ENCODE measurements at regions not wholly inside any gene's neighbourhood (a gene's known extent, or its start where the extent isn't known, plus 50 kb on each side); places are given as distances from the start of the nearest gene placed in this dataset.

GRCh38 chr7:79868010-79868409, 266.6 kb upstream of the GNAI1 start:
- Histone ChIP-seq H3K4me1 (ENCODE audit: control extremely low read depth in 1 of 4, control insufficient read depth in 4 of 4, insufficient read depth in 4 of 4, low read length in 3 of 4) (peaks cover 0 to 3% (median 0%) of the 10 kb centered on the region in 4 experiments), H3K27ac (ENCODE audit: insufficient read depth in 1 of 2, low read depth in 1 of 2, low read length in 2 of 2, poor library complexity in 1 of 2, severe bottlenecking in 2 of 2) (no peak overlapping the region), H3K4me3 (ENCODE audit: control insufficient read depth in 1 of 7, extremely low read depth in 1 of 7, insufficient read depth in 4 of 7, low read depth in 2 of 7, low read length in 6 of 7) (peak overlapping the region in 1 of 7 experiments; percentile 45), H3K27me3 (replicated peaks in 2 of 5; ENCODE audit: control insufficient read depth in 4 of 5, insufficient read depth in 5 of 5, low read length in 4 of 5) (no peaks in the 10 kb centered on the region), H3K36me3 (ENCODE audit: control insufficient read depth in 4 of 4, insufficient read depth in 4 of 4, low read length in 3 of 4) (no peaks in the 10 kb centered on the region), H3K9me3 (ENCODE audit: control extremely low read depth in 1 of 5, control insufficient read depth in 4 of 5, insufficient read depth in 2 of 5, low read depth in 1 of 5, low read length in 4 of 5) (no peaks in the 10 kb centered on the region)
- WGBS (ENCODE audit: insufficient coverage): no CpG with 5 or more reads among the region's 3 CpGs
- ChIA-PET POLR2A (no interaction called here), CTCF (no interaction called here)
- DNase-seq: peak in 2 of 3 donors; percentile 5 to 10

GRCh38 chr7:79862447-79863210, 272.0 kb upstream of the GNAI1 start:
- CTCF ChIA-PET: no interaction called here
- Histone ChIP-seq H3K4me3 (ENCODE audit: control insufficient read depth in 1 of 7, extremely low read depth in 1 of 7, insufficient read depth in 4 of 7, low read depth in 2 of 7, low read length in 6 of 7) (no peak overlapping the region), H3K27me3 (replicated peaks in 2 of 5; ENCODE audit: control insufficient read depth in 4 of 5, insufficient read depth in 5 of 5, low read length in 4 of 5) (no peaks in the 10 kb centered on the region), H3K27ac (ENCODE audit: insufficient read depth in 1 of 2, low read depth in 1 of 2, low read length in 2 of 2, poor library complexity in 1 of 2, severe bottlenecking in 2 of 2) (no peak overlapping the region), H3K36me3 (ENCODE audit: control insufficient read depth in 4 of 4, insufficient read depth in 4 of 4, low read length in 3 of 4) (no peaks in the 10 kb centered on the region), H3K4me1 (ENCODE audit: control extremely low read depth in 1 of 4, control insufficient read depth in 4 of 4, insufficient read depth in 4 of 4, low read length in 3 of 4) (no peaks in the 10 kb centered on the region), H3K9me3 (ENCODE audit: control extremely low read depth in 1 of 5, control insufficient read depth in 4 of 5, insufficient read depth in 2 of 5, low read depth in 1 of 5, low read length in 4 of 5) (no peaks in the 10 kb centered on the region)
- no CpG with 5 or more reads among the region's 5 CpGs for WGBS (ENCODE audit: insufficient coverage)
- no peak for DNase-seq
- POLR2A ChIA-PET: no interaction called here

GRCh38 chr7:79855172-79855571, 279.5 kb upstream of the GNAI1 start:
- Histone ChIP-seq H3K27ac (ENCODE audit: insufficient read depth in 1 of 2, low read depth in 1 of 2, low read length in 2 of 2, poor library complexity in 1 of 2, severe bottlenecking in 2 of 2) (no peak overlapping the region), H3K4me3 (ENCODE audit: control insufficient read depth in 1 of 7, extremely low read depth in 1 of 7, insufficient read depth in 4 of 7, low read depth in 2 of 7, low read length in 6 of 7) (no peak overlapping the region), H3K27me3 (replicated peaks in 2 of 5; ENCODE audit: control insufficient read depth in 4 of 5, insufficient read depth in 5 of 5, low read length in 4 of 5) (no peaks in the 10 kb centered on the region), H3K4me1 (ENCODE audit: control extremely low read depth in 1 of 4, control insufficient read depth in 4 of 4, insufficient read depth in 4 of 4, low read length in 3 of 4) (no peaks in the 10 kb centered on the region), H3K9me3 (ENCODE audit: control extremely low read depth in 1 of 5, control insufficient read depth in 4 of 5, insufficient read depth in 2 of 5, low read depth in 1 of 5, low read length in 4 of 5) (no peaks in the 10 kb centered on the region), H3K36me3 (ENCODE audit: control insufficient read depth in 4 of 4, insufficient read depth in 4 of 4, low read length in 3 of 4) (no peaks in the 10 kb centered on the region)
- no peak for DNase-seq
- CTCF ChIA-PET: no interaction called here
- no CpG with 5 or more reads among the region's 1 CpG for WGBS (ENCODE audit: insufficient coverage)
- POLR2A ChIA-PET: no interaction called here

- Histone ChIP-seq H3K4me3 (ENCODE audit: control insufficient read depth in 1 of 7, extremely low read depth in 1 of 7, insufficient read depth in 4 of 7, low read depth in 2 of 7, low read length in 6 of 7) (no peak overlapping the region), H3K4me1 (ENCODE audit: control extremely low read depth in 1 of 4, control insufficient read depth in 4 of 4, insufficient read depth in 4 of 4, low read length in 3 of 4) (no peaks in the 10 kb centered on the region), H3K27ac (ENCODE audit: insufficient read depth in 1 of 2, low read depth in 1 of 2, low read length in 2 of 2, poor library complexity in 1 of 2, severe bottlenecking in 2 of 2) (no peak overlapping the region), H3K27me3 (replicated peaks in 2 of 5; ENCODE audit: control insufficient read depth in 4 of 5, insufficient read depth in 5 of 5, low read length in 4 of 5) (no peaks in the 10 kb centered on the region), H3K36me3 (ENCODE audit: control insufficient read depth in 4 of 4, insufficient read depth in 4 of 4, low read length in 3 of 4) (no peaks in the 10 kb centered on the region), H3K9me3 (ENCODE audit: control extremely low read depth in 1 of 5, control insufficient read depth in 4 of 5, insufficient read depth in 2 of 5, low read depth in 1 of 5, low read length in 4 of 5) (no peaks in the 10 kb centered on the region)
- ChIA-PET CTCF (no interaction called here), POLR2A (no interaction called here)
- no CpG with 5 or more reads among the region's 2 CpGs for WGBS (ENCODE audit: insufficient coverage)
- no peak for DNase-seq
Measured at GRCh38 chr7:79854621-79855020, 280.0 kb upstream of the GNAI1 start.

- DNase-seq: no peak
Measured at GRCh38 chr7:79837915-79838314, 296.7 kb upstream of the GNAI1 start.

GRCh38 chr7:79833616-79834015, 301.0 kb upstream of the GNAI1 start:
- POLR2A ChIA-PET: no interaction called here
- peaks cover 0 to 1% (median 0%) of the 10 kb centered on the region in 5 experiments for H3K9me3 ChIP-seq (ENCODE audit: control extremely low read depth in 1 of 5, control insufficient read depth in 4 of 5, insufficient read depth in 2 of 5, low read depth in 1 of 5, low read length in 4 of 5)
- no peaks in the 10 kb centered on the region for H3K4me1 ChIP-seq (ENCODE audit: control extremely low read depth in 1 of 4, control insufficient read depth in 4 of 4, insufficient read depth in 4 of 4, low read length in 3 of 4)
- WGBS (ENCODE audit: insufficient coverage): no CpG with 5 or more reads among the region's 1 CpG
- CTCF ChIA-PET: no interaction called here
- H3K4me3 ChIP-seq (ENCODE audit: control insufficient read depth in 1 of 7, extremely low read depth in 1 of 7, insufficient read depth in 4 of 7, low read depth in 2 of 7, low read length in 6 of 7): no peak overlapping the region
- no peaks in the 10 kb centered on the region for H3K36me3 ChIP-seq (ENCODE audit: control insufficient read depth in 4 of 4, insufficient read depth in 4 of 4, low read length in 3 of 4)
- DNase-seq: no peak
- H3K27me3 ChIP-seq (replicated peaks in 2 of 5; ENCODE audit: control insufficient read depth in 4 of 5, insufficient read depth in 5 of 5, low read length in 4 of 5): no peaks in the 10 kb centered on the region
- no peak overlapping the region for H3K27ac ChIP-seq (ENCODE audit: insufficient read depth in 1 of 2, low read depth in 1 of 2, low read length in 2 of 2, poor library complexity in 1 of 2, severe bottlenecking in 2 of 2)

More at GRCh38 chr7:79837915-79838314, 296.7 kb upstream of the GNAI1 start:
- Histone ChIP-seq H3K27ac (ENCODE audit: insufficient read depth in 1 of 2, low read depth in 1 of 2, low read length in 2 of 2, poor library complexity in 1 of 2, severe bottlenecking in 2 of 2) (no peak overlapping the region), H3K36me3 (ENCODE audit: control insufficient read depth in 4 of 4, insufficient read depth in 4 of 4, low read length in 3 of 4) (no peaks in the 10 kb centered on the region), H3K9me3 (ENCODE audit: control extremely low read depth in 1 of 5, control insufficient read depth in 4 of 5, insufficient read depth in 2 of 5, low read depth in 1 of 5, low read length in 4 of 5) (no peaks in the 10 kb centered on the region), H3K27me3 (replicated peaks in 2 of 5; ENCODE audit: control insufficient read depth in 4 of 5, insufficient read depth in 5 of 5, low read length in 4 of 5) (no peaks in the 10 kb centered on the region), H3K4me3 (ENCODE audit: control insufficient read depth in 1 of 7, extremely low read depth in 1 of 7, insufficient read depth in 4 of 7, low read depth in 2 of 7, low read length in 6 of 7) (no peak overlapping the region), H3K4me1 (ENCODE audit: control extremely low read depth in 1 of 4, control insufficient read depth in 4 of 4, insufficient read depth in 4 of 4, low read length in 3 of 4) (no peaks in the 10 kb centered on the region)
- POLR2A ChIA-PET: no interaction called here
- WGBS (ENCODE audit: insufficient coverage): no CpG with 5 or more reads among the region's 1 CpG
- CTCF ChIA-PET: no interaction called here

- POLR2A ChIA-PET: no interaction called here
Measured at GRCh38 chr7:79828866-79829265, 305.8 kb upstream of the GNAI1 start.

More at GRCh38 chr7:79828866-79829265, 305.8 kb upstream of the GNAI1 start:
- Histone ChIP-seq H3K27me3 (replicated peaks in 2 of 5; ENCODE audit: control insufficient read depth in 4 of 5, insufficient read depth in 5 of 5, low read length in 4 of 5) (no peaks in the 10 kb centered on the region), H3K36me3 (ENCODE audit: control insufficient read depth in 4 of 4, insufficient read depth in 4 of 4, low read length in 3 of 4) (no peaks in the 10 kb centered on the region), H3K27ac (ENCODE audit: insufficient read depth in 1 of 2, low read depth in 1 of 2, low read length in 2 of 2, poor library complexity in 1 of 2, severe bottlenecking in 2 of 2) (no peak overlapping the region), H3K4me1 (ENCODE audit: control extremely low read depth in 1 of 4, control insufficient read depth in 4 of 4, insufficient read depth in 4 of 4, low read length in 3 of 4) (no peaks in the 10 kb centered on the region), H3K4me3 (ENCODE audit: control insufficient read depth in 1 of 7, extremely low read depth in 1 of 7, insufficient read depth in 4 of 7, low read depth in 2 of 7, low read length in 6 of 7) (no peak overlapping the region), H3K9me3 (ENCODE audit: control extremely low read depth in 1 of 5, control insufficient read depth in 4 of 5, insufficient read depth in 2 of 5, low read depth in 1 of 5, low read length in 4 of 5) (peaks cover 0 to 1% (median 0%) of the 10 kb centered on the region in 5 experiments)
- CTCF ChIA-PET: no interaction called here
- DNase-seq: no peak

Data from common myeloid progenitor, CD34-positive (primary cell).